ENCODE measurements at regions not wholly inside any gene's neighbourhood (a gene's known extent, or its start where the extent isn't known, plus 50 kb on each side); places are given as distances from the start of the nearest gene placed in this dataset.

GRCh38 chr2:878245-878930 is 72.3 kb upstream of the SNTG2 start:
- no peaks in the 10 kb centered on the region for H3K36me3 ChIP-seq (ENCODE audit: control insufficient read depth, insufficient read depth, low read length)
- H3K9me3 ChIP-seq (ENCODE audit: control insufficient read depth, insufficient read depth, low read depth, low read length) = no peaks in the 10 kb centered on the region
- POLR2A ChIA-PET = no interaction called here
- no TSS peak for BruUV-seq (replicated peaks)
- DNase-seq (ENCODE audit: low read depth, low spot score) = no peak
- no peak for ATAC-seq
- CTCF ChIA-PET = no interaction called here
- H3K27ac ChIP-seq (ENCODE audit: low read length) = no peak overlapping the region
- in situ Hi-C loops (cut with HindIII; ENCODE audit: low pct_unique_long_range_greater_than_20kb, low sequenced_read_pairs) (no loop called here), intact Hi-C loops (cut with micrococcal nuclease; ENCODE audit: unreplicated experiment) (no loop called here)
- TF ChIP-seq, protein P1, sequence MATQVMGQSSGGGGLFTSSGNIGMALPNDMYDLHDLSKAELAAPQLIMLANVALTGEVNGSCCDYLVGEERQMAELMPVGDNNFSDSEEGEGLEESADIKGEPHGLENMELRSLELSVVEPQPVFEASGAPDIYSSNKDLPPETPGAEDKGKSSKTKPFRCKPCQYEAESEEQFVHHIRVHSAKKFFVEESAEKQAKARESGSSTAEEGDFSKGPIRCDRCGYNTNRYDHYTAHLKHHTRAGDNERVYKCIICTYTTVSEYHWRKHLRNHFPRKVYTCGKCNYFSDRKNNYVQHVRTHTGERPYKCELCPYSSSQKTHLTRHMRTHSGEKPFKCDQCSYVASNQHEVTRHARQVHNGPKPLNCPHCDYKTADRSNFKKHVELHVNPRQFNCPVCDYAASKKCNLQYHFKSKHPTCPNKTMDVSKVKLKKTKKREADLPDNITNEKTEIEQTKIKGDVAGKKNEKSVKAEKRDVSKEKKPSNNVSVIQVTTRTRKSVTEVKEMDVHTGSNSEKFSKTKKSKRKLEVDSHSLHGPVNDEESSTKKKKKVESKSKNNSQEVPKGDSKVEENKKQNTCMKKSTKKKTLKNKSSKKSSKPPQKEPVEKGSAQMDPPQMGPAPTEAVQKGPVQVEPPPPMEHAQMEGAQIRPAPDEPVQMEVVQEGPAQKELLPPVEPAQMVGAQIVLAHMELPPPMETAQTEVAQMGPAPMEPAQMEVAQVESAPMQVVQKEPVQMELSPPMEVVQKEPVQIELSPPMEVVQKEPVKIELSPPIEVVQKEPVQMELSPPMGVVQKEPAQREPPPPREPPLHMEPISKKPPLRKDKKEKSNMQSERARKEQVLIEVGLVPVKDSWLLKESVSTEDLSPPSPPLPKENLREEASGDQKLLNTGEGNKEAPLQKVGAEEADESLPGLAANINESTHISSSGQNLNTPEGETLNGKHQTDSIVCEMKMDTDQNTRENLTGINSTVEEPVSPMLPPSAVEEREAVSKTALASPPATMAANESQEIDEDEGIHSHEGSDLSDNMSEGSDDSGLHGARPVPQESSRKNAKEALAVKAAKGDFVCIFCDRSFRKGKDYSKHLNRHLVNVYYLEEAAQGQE (IDR thresholded peaks at IDR 0.05; ENCODE audit: insufficient read depth in 1 of 2, low read depth in 2 of 2, low read length in 1 of 2) = no peak
- TF ChIP-seq TCF7L2 (IDR thresholded peaks at IDR 0.05; ENCODE audit: low read depth, low read length) (no peak), POLR2AphosphoS5 (IDR thresholded peaks at IDR 0.05; ENCODE audit: low read depth, low read length) (no peak), SIN3A (IDR thresholded peaks at IDR 0.05; ENCODE audit: borderline replicate concordance, insufficient read depth, low read depth, low read length) (no peak), CTCF (IDR thresholded peaks at IDR 0.05) (no peak)
- H3K27me3 ChIP-seq (ENCODE audit: control insufficient read depth, insufficient read depth, low read length) = peaks cover 11% of the 10 kb centered on the region
- no peak overlapping the region for H3K4me3 ChIP-seq (ENCODE audit: low read depth in 2 of 2, low read length in 2 of 2)
- no peaks in the 10 kb centered on the region for H3K4me1 ChIP-seq (ENCODE audit: control insufficient read depth, insufficient read depth, low read length)

- in situ Hi-C loops (cut with HindIII; ENCODE audit: low pct_unique_long_range_greater_than_20kb, low sequenced_read_pairs) (no loop called here), intact Hi-C loops (cut with micrococcal nuclease; ENCODE audit: unreplicated experiment) (no loop called here)
- H3K27ac ChIP-seq (ENCODE audit: low read length) = no peak overlapping the region
- ATAC-seq (no peak), DNase-seq (ENCODE audit: low read depth, low spot score) (no peak)
- H3K36me3 ChIP-seq (ENCODE audit: control insufficient read depth, insufficient read depth, low read length) = no peaks in the 10 kb centered on the region
- BruUV-seq (replicated peaks) = no TSS peak
- TF ChIP-seq, protein P1 (IDR thresholded peaks at IDR 0.05; ENCODE audit: insufficient read depth in 1 of 2, low read depth in 2 of 2, low read length in 1 of 2) = no peak
- TF ChIP-seq POLR2AphosphoS5 (IDR thresholded peaks at IDR 0.05; ENCODE audit: low read depth, low read length) (no peak), TCF7L2 (IDR thresholded peaks at IDR 0.05; ENCODE audit: low read depth, low read length) (no peak), CTCF (IDR thresholded peaks at IDR 0.05) (no peak), SIN3A (IDR thresholded peaks at IDR 0.05; ENCODE audit: borderline replicate concordance, insufficient read depth, low read depth, low read length) (no peak)
- ChIA-PET CTCF (no interaction called here), POLR2A (no interaction called here)
- H3K27me3 ChIP-seq (ENCODE audit: control insufficient read depth, insufficient read depth, low read length) = peaks cover 9% of the 10 kb centered on the region
- H3K9me3 ChIP-seq (ENCODE audit: control insufficient read depth, insufficient read depth, low read depth, low read length) = no peaks in the 10 kb centered on the region
- H3K4me1 ChIP-seq (ENCODE audit: control insufficient read depth, insufficient read depth, low read length) = no peaks in the 10 kb centered on the region
- no peak overlapping the region for H3K4me3 ChIP-seq (ENCODE audit: low read depth in 2 of 2, low read length in 2 of 2)
Observed at GRCh38 chr2:877747-878146, 72.9 kb upstream of the SNTG2 start.
